Nephron progenitor cell (in vitro differentiated cells): ENCODE measurements at regions not wholly inside any gene's neighbourhood (a gene's known extent, or its start where the extent isn't known, plus 50 kb on each side); places are given as distances from the start of the nearest gene placed in this dataset.
"Not testable (repeated sequence)": the region's sequence is repeated elsewhere in the genome, so short reads cannot be mapped to it uniquely, and the experiment has no call there.

Source experiments
- DNase-seq: peaks from one replicate; pipeline ENCODE4 v3.0.0; 2021
- H3K27ac Mint-ChIP-seq: 2 replicates; pipeline ENCODE4 v1.8.0; 2021; ENCODE audit warnings: mild to moderate bottlenecking, moderate library complexity, mixed read lengths
- H3K27me3 Mint-ChIP-seq: 2 replicates; pipeline ENCODE4 v1.8.0; 2021; ENCODE audit warnings: mild to moderate bottlenecking, low read depth, mixed read lengths; ENCODE audit not compliant: poor library complexity
- H3K36me3 Mint-ChIP-seq: 2 replicates; pipeline ENCODE4 v1.8.0; 2021; ENCODE audit warnings: low read depth, mixed read lengths
- H3K4me1 Mint-ChIP-seq: 2 replicates; pipeline ENCODE4 v1.8.0; 2021; ENCODE audit warnings: mixed read lengths
- H3K4me3 Mint-ChIP-seq: 2 replicates; pipeline ENCODE4 v1.8.0; 2021; ENCODE audit warnings: mild to moderate bottlenecking, moderate library complexity, mixed read lengths
- H3K9me3 Mint-ChIP-seq: 2 replicates; pipeline ENCODE4 v1.8.0; 2021; ENCODE audit warnings: mild to moderate bottlenecking, moderate library complexity, mixed read lengths
- TF ChIP-seq, protein P1 (sequence below): fragments of 200-600 bp; sonication (generic); IDR thresholded peaks from 2 replicates; pipeline ENCODE4 v1.5.0; 2021; ENCODE audit warnings: antibody characterized with exemption

DNA sequence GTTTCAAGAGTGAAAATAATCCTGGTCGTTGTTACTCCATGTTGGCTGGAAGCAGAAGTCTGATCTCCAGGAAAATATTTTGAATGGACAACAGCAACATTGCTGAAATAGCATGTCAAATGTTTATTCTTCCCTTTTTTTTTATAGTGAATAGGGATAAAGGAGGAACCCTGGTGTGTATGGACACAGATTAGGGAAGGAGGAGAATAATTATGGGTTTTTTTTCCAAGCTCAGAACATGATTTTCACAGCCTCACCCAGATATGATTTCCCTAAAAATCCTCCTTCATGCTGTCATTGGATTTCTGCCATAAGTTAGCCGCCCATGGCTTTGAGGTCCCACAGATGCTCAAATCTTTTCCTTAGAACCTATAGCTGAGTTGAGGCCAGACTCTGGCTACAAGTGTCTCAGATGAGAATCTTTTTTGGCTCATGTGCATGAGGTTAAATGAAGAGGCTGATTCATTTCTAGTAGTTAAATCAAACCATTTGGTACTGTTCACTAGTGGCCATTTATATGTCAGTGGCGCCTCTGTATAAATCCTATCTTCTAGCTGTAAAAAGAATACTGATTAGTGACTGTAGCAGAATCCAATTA lies 65.5 kb upstream of the LIFR start:
- TF ChIP-seq, protein P1, sequence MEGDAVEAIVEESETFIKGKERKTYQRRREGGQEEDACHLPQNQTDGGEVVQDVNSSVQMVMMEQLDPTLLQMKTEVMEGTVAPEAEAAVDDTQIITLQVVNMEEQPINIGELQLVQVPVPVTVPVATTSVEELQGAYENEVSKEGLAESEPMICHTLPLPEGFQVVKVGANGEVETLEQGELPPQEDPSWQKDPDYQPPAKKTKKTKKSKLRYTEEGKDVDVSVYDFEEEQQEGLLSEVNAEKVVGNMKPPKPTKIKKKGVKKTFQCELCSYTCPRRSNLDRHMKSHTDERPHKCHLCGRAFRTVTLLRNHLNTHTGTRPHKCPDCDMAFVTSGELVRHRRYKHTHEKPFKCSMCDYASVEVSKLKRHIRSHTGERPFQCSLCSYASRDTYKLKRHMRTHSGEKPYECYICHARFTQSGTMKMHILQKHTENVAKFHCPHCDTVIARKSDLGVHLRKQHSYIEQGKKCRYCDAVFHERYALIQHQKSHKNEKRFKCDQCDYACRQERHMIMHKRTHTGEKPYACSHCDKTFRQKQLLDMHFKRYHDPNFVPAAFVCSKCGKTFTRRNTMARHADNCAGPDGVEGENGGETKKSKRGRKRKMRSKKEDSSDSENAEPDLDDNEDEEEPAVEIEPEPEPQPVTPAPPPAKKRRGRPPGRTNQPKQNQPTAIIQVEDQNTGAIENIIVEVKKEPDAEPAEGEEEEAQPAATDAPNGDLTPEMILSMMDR: no peak
- peaks cover 14% of the 10 kb centered on the region for H3K36me3 Mint-ChIP-seq
- no peak overlapping the region for H3K27ac Mint-ChIP-seq
- H3K9me3 Mint-ChIP-seq: peaks cover 35% of the 10 kb centered on the region
- no peak overlapping the region for H3K4me3 Mint-ChIP-seq
- DNase-seq: no peak
- H3K4me1 Mint-ChIP-seq: no peaks in the 10 kb centered on the region
- no peaks in the 10 kb centered on the region for H3K27me3 Mint-ChIP-seq

DNA sequence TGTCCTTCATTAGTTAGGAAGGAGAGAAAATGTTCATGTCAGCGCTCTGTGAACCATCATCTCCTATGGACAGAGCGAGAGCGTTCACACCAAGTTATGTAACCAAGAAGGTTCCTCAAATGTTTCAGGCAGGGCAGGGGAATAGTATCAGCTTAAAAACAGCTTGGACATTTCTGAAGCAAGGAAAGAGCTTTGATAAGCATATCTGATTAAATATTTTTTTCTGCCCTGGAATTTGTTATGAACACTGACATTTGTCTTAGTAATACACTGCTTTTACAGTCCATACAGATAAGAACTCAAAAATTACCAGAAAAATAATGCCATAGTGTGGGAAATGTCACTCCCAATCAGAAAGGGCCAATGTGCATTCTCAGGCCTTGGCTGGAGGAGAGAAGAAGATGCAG lies 66.3 kb upstream of the LIFR start:
- H3K9me3 Mint-ChIP-seq: peaks cover 30% of the 10 kb centered on the region

DNA sequence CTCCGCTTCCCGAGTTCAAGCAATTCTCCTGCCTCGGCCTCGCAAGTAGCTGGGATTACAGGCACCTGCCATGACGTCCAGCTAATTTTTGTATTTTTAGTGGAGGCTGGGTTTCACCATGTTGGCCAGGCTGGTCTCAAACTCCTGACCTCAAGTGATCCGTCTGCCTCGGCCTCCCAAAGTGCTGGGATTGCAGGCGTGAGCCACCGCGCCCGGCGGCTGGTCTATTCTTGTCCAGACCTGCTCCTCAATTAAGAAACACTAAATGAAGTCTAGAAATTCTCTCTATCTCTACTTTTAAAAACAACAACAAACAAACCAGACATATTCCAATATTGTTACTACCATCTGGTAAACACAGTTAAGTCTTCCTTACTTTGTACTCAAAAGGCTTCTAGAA lies 68.1 kb upstream of the LIFR start:
- peaks cover 22% of the 10 kb centered on the region for H3K9me3 Mint-ChIP-seq
- not testable (repeated sequence) for H3K27ac Mint-ChIP-seq, H3K4me1 Mint-ChIP-seq, H3K27me3 Mint-ChIP-seq, H3K36me3 Mint-ChIP-seq, DNase-seq, H3K4me3 Mint-ChIP-seq

More for the DNA sequence above, 66.3 kb upstream of the LIFR start:
- Mint-ChIP-seq H3K36me3 (peaks cover 14% of the 10 kb centered on the region), H3K27me3 (no peaks in the 10 kb centered on the region), H3K4me1 (no peaks in the 10 kb centered on the region), H3K4me3 (no peak overlapping the region), H3K27ac (no peak overlapping the region)
- TF ChIP-seq, protein P1: no peak
- DNase-seq: no peak

DNA sequence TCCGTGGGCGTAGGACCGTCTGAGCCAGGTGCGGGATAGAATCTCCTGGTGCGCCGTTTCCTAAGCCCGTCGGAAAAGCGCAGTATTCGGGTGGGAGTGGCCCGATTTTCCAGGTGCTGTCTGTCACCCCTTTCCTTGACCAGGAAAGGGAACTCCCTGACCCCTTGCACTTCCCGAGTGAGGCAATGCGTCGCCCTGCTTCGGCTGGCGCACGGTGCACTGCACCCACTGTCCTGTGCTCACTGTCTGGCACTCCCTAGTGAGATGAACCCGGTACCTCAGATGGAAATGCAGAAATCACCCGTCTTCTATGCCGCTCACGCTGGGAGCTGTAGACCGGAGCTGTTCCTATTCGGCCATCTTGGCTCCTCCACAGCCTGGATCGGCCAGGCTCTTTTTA lies 74.9 kb upstream of the LIFR start:
- DNase-seq, H3K27ac Mint-ChIP-seq, H3K4me3 Mint-ChIP-seq, H3K4me1 Mint-ChIP-seq, H3K27me3 Mint-ChIP-seq: not testable (repeated sequence)
- peaks cover 43% of the 10 kb centered on the region for H3K9me3 Mint-ChIP-seq
- peaks cover 18% of the 10 kb centered on the region for H3K36me3 Mint-ChIP-seq

DNA sequence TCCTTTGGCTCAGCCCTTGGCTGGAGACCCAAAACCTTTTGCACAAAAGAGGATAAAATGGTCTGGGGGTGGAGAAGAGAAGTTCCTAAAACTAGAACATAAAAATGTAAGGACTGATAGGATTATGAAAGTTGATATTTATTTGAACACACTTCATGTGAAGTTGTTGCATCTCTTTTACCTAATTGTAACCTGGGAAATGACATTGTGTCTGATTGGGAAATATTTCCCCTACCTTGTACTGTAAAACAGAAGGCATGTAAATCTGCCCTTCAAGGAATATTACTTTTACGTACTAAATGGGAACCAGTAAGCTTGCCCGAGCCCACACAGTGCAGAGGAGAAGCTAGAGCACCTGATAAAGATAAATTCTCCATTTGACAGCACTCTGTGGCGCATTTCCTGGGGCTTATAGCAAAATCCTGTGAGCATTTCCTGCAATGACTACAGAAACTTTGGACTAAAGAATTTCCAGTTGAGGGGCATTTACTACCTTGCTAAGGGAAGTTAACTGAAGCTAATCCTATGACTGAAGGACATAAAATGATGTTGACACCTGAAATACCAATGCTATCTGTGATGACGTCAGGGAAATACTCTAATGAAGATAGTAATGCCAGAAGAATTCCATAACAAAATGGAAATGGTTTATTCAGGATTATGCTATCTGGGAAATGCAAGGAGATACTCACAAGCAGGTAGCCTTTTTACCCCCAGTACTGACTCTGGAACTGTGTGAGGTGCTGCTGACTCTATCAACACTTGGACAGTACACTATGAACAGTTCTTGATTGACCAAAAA lies 78.3 kb upstream of the LIFR start:
- Mint-ChIP-seq H3K27ac (no peak overlapping the region), H3K4me1 (peaks cover 7% of the 10 kb centered on the region), H3K36me3 (peaks cover 18% of the 10 kb centered on the region), H3K27me3 (peaks cover 10% of the 10 kb centered on the region), H3K4me3 (no peak overlapping the region), H3K9me3 (peaks cover 39% of the 10 kb centered on the region)
- DNase-seq: no peak
- TF ChIP-seq, protein P1: no peak

DNA sequence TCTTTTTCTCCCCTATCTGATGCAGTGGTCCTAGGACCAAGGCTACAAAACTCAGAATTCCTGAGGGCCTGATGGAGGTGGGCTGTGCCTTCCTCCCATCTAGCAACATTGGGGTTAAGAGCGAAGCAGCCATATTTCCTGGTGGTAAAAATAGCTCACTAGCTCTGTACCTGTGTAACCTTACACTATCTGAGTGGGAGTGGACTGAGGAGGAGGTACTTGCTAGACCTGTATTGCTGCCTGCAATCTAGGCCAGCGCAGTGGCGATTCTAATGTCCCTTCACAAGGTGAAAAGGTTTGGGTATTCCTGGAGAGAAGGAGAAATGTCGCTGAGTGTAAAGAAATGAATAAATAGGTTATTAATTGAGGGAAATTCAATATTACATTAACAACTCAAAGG lies 80.2 kb upstream of the LIFR start:
- no peak for DNase-seq
- peaks cover 11% of the 10 kb centered on the region for H3K4me1 Mint-ChIP-seq
- H3K27ac Mint-ChIP-seq: no peak overlapping the region

More for the DNA sequence above, 80.2 kb upstream of the LIFR start:
- Mint-ChIP-seq H3K36me3 (peaks cover 15% of the 10 kb centered on the region), H3K4me3 (no peak overlapping the region), H3K9me3 (peaks cover 21% of the 10 kb centered on the region), H3K27me3 (peaks cover 5% of the 10 kb centered on the region)
- TF ChIP-seq, protein P1: no peak
